ENCODE measurements at regions not wholly inside any gene's neighbourhood (a gene's known extent, or its start where the extent isn't known, plus 50 kb on each side); places are given as distances from the start of the nearest gene placed in this dataset.

DNA sequence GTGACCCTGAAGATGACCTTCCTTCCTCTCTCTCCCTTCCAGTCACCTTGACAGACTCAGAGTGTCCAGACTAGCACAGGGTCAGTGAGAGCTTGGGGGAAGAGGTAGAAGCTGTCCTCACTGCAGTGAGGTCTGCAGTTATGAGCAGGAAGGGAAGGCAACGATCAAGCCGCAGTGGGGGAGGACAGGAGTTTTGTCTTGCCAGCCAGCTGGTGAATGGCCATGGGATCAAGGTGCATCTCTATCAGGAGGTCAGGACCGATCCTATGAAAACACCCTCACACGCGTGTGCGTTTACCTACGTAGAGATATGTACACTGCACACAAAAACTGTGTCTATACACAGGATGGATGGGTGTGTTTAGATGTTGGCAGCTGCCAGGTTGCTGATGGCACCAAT is 83.2 kb downstream of the THNSL2 start:
- no TSS peak for BruUV-seq (replicated peaks)
- no peaks in the 10 kb centered on the region for H3K9me3 ChIP-seq (ENCODE audit: control insufficient read depth, insufficient read depth, low read length)
- POLR2A ChIA-PET (ENCODE audit: unreplicated experiment), result no interaction called here
- no peak for DNase-seq
- no peak overlapping the region for H2BK120ac ChIP-seq (ENCODE audit: low read depth, low read length)
- H2AK5ac ChIP-seq (ENCODE audit: low read depth, low read length), result no peak overlapping the region
- no peak overlapping the region for H3K56ac ChIP-seq (ENCODE audit: extremely low read depth, insufficient read depth, low read length)
- H3K4me2 ChIP-seq (ENCODE audit: low read depth, low read length), result no peak overlapping the region
- no peaks in the 10 kb centered on the region for H3K36me3 ChIP-seq (ENCODE audit: control insufficient read depth, insufficient read depth, low read length)
- H4K20me1 ChIP-seq (ENCODE audit: insufficient read depth, low read length), result no peaks in the 10 kb centered on the region
- no peak overlapping the region for H3K27ac ChIP-seq (ENCODE audit: insufficient read depth, low read length)
- H2BK20ac ChIP-seq (ENCODE audit: low read depth, low read length), result no peak overlapping the region
- no peak overlapping the region for H4K91ac ChIP-seq (ENCODE audit: insufficient read depth, low read depth, low read length)
- H3K9ac ChIP-seq (ENCODE audit: low read depth, low read length), result no peak overlapping the region
- WGBS, 2 experiments (ENCODE audit: extremely low coverage in 2 of 2, insufficient read length in 1 of 2), result 20% methylated on average over 1 of the region's 7 CpGs; no CpG with 5 or more reads in 1 of the 2 experiments
- no peak overlapping the region for H2BK15ac ChIP-seq (ENCODE audit: low read depth, low read length)
- no peak overlapping the region for H2AK9ac ChIP-seq (replicated peaks; ENCODE audit: low read depth, low read length, poor library complexity)
- H3K14ac ChIP-seq (replicated peaks; ENCODE audit: low read depth, low read length), result no peak overlapping the region
- no peak overlapping the region for H3K23ac ChIP-seq (ENCODE audit: low read depth, low read length)
- no peak overlapping the region for H4K5ac ChIP-seq (ENCODE audit: low read depth, low read length)
- H4K8ac ChIP-seq (ENCODE audit: low read depth in 2 of 2, low read length in 2 of 2), result no peak overlapping the region
- no peaks in the 10 kb centered on the region for H3K9me1 ChIP-seq (ENCODE audit: insufficient read depth, low read length)
- H3K4me1 ChIP-seq (ENCODE audit: control insufficient read depth, insufficient read depth, low read length), result no peaks in the 10 kb centered on the region
- no peak for TF ChIP-seq MAZ (IDR thresholded peaks at IDR 0.05; ENCODE audit: borderline replicate concordance, low read depth, low read length)
- TF ChIP-seq POLR2A (IDR thresholded peaks at IDR 0.05; ENCODE audit: low read depth, low read length), result no peak
- no peak for TF ChIP-seq RAD21 (IDR thresholded peaks at IDR 0.05; ENCODE audit: low read length)
- no peak for TF ChIP-seq FOS (IDR thresholded peaks at IDR 0.05; ENCODE audit: low read depth, low read length)
- no peak for TF ChIP-seq RFX5 (IDR thresholded peaks at IDR 0.05; ENCODE audit: low read depth, low read length)
- TF ChIP-seq, protein P1, sequence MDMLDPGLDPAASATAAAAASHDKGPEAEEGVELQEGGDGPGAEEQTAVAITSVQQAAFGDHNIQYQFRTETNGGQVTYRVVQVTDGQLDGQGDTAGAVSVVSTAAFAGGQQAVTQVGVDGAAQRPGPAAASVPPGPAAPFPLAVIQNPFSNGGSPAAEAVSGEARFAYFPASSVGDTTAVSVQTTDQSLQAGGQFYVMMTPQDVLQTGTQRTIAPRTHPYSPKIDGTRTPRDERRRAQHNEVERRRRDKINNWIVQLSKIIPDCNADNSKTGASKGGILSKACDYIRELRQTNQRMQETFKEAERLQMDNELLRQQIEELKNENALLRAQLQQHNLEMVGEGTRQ (IDR thresholded peaks at IDR 0.05; ENCODE audit: low read depth, low read length), result no peak
- no peak for TF ChIP-seq CHD1 (IDR thresholded peaks at IDR 0.05; ENCODE audit: low read depth, low read length)
- no peak for TF ChIP-seq CEBPB (IDR thresholded peaks at IDR 0.05; ENCODE audit: low read depth, low read length)
- no peak for TF ChIP-seq BHLHE40 (IDR thresholded peaks at IDR 0.05; ENCODE audit: low read depth, low read length)
- no peak for TF ChIP-seq SMC3 (IDR thresholded peaks at IDR 0.05; ENCODE audit: low read depth, low read length)
- TF ChIP-seq, protein P2, sequence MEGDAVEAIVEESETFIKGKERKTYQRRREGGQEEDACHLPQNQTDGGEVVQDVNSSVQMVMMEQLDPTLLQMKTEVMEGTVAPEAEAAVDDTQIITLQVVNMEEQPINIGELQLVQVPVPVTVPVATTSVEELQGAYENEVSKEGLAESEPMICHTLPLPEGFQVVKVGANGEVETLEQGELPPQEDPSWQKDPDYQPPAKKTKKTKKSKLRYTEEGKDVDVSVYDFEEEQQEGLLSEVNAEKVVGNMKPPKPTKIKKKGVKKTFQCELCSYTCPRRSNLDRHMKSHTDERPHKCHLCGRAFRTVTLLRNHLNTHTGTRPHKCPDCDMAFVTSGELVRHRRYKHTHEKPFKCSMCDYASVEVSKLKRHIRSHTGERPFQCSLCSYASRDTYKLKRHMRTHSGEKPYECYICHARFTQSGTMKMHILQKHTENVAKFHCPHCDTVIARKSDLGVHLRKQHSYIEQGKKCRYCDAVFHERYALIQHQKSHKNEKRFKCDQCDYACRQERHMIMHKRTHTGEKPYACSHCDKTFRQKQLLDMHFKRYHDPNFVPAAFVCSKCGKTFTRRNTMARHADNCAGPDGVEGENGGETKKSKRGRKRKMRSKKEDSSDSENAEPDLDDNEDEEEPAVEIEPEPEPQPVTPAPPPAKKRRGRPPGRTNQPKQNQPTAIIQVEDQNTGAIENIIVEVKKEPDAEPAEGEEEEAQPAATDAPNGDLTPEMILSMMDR (conservative IDR thresholded peaks at IDR 0.05; ENCODE audit: low read depth, low read length), result no peak
- TF ChIP-seq MAFK (IDR thresholded peaks at IDR 0.05; ENCODE audit: low read depth, low read length), result no peak
- in situ Hi-C loops (cut with MboI; ENCODE audit: low sequenced_read_pairs) (no loop called here), dilution Hi-C loops (cut with HindIII; ENCODE audit: low sequenced_read_pairs, unreplicated experiment) (no loop called here), intact Hi-C loops (cut with micrococcal nuclease) (no loop called here)
- no peaks in the 10 kb centered on the region for H3K27me3 ChIP-seq (ENCODE audit: control insufficient read depth, insufficient read depth, low read length)
- ATAC-seq (ENCODE audit: low read depth), result no peak
- no peak overlapping the region for H3K4ac ChIP-seq (ENCODE audit: low read depth, low read length)
- CTCF ChIA-PET, result no interaction called here
- no peak overlapping the region for H3K4me3 ChIP-seq (ENCODE audit: insufficient read depth, low read depth, low read length)
- H2BK5ac ChIP-seq (ENCODE audit: low read depth, low read length, poor library complexity, severe bottlenecking), result no peak overlapping the region
- no peak overlapping the region for H2AFZ ChIP-seq (replicated peaks; ENCODE audit: low read length, poor library complexity)
- H3K18ac ChIP-seq (ENCODE audit: low read depth, low read length), result no peak overlapping the region
- no peaks in the 10 kb centered on the region for H3K79me1 ChIP-seq (ENCODE audit: low read depth in 1 of 2, low read length in 2 of 2)
